D721Med (cell line): ENCODE measurements at regions not wholly inside any gene's neighbourhood (a gene's known extent, or its start where the extent isn't known, plus 50 kb on each side); places are given as distances from the start of the nearest gene placed in this dataset.

Experiments used
- DNase-seq: peaks from one replicate; pipeline ENCODE4 v3.0.0; 2011; ENCODE audit warnings: low spot score; ENCODE audit not compliant: insufficient read length
- FAIRE-seq: peaks from 2 replicates; lab custom pipeline; 2011; peaks lifted over from hg19 to GRCh38; lab: Jason Lieb, UNC
- TF ChIP-seq, protein P1 (sequence below): IDR thresholded peaks from 2 replicates; pipeline ENCODE4 v1.5.1; 2012; ENCODE audit warnings: mild to moderate bottlenecking, control low read depth; ENCODE audit not compliant: insufficient read depth; ENCODE audit errors: missing control alignments

DNA sequence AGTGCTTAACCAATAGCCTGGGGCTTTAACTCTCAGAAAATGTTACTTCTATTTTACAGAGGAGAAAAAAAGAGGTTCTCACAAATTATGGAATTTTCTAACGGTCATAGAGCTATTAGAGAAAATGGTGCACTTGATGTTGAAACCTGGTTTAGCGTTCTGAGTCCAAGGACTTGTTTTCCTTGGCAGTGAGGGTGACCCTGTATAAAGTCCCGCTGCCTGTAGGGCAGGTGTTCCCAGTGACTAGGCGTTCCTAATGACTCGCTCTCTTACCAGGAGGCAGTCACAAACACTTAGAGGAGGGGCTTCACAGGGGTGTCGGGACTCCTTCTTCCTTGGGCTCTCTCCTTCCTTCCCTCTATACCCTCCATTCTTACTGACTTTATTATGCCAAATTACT, 175.8 kb downstream of the ACTR3 start:
- TF ChIP-seq, protein P1, sequence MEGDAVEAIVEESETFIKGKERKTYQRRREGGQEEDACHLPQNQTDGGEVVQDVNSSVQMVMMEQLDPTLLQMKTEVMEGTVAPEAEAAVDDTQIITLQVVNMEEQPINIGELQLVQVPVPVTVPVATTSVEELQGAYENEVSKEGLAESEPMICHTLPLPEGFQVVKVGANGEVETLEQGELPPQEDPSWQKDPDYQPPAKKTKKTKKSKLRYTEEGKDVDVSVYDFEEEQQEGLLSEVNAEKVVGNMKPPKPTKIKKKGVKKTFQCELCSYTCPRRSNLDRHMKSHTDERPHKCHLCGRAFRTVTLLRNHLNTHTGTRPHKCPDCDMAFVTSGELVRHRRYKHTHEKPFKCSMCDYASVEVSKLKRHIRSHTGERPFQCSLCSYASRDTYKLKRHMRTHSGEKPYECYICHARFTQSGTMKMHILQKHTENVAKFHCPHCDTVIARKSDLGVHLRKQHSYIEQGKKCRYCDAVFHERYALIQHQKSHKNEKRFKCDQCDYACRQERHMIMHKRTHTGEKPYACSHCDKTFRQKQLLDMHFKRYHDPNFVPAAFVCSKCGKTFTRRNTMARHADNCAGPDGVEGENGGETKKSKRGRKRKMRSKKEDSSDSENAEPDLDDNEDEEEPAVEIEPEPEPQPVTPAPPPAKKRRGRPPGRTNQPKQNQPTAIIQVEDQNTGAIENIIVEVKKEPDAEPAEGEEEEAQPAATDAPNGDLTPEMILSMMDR: no peak
- DNase-seq (no peak), FAIRE-seq (no peak)

DNA sequence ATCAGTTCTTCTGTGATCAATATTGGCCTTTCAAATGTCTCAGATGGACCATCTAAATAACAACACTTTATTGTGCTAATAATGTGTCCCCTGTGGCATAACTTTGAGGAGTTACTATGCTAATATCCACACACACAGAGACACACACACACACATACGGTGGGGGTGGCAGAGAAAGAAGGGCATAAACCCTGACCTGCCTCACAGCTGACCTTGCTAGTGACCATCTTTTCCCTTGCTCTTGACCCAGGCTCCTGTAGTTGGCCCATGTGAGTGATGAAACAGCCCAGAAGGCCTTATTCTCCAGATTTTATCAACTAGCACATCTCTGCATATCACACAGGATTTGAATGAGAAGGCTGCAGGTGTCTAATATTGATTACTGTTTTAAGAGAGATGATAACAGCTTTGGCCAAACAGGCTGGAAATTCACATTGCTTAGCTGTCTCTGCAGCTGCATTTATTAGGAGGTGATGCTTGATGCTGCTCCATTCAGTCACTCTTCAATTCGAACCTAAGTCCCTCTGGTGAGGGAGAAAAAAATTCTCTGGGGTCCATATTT, 176.4 kb downstream of the ACTR3 start:
- DNase-seq: no peak
- TF ChIP-seq, protein P1: no peak
- no peak for FAIRE-seq

DNA sequence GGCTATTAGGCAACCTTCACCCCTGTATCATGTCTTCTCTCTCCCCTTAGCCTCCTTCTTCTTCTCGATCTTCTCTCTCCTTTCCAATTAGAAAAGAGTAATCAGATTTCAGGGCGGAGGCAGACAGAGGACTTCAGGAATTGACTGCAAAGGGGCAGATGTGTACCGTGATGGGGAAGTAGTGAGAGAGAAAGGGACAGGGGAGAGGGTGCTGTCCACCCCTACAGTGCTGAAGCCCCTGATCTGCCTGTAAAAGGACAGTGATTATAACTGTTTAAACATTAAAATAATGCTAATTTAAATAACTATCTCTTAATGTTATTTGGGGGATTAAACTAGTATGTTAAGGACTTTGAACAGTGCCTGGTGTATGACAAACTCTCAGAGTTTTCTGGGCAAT, 178.5 kb downstream of the ACTR3 start:
- TF ChIP-seq, protein P1: no peak
- FAIRE-seq (no peak), DNase-seq (no peak)

DNA sequence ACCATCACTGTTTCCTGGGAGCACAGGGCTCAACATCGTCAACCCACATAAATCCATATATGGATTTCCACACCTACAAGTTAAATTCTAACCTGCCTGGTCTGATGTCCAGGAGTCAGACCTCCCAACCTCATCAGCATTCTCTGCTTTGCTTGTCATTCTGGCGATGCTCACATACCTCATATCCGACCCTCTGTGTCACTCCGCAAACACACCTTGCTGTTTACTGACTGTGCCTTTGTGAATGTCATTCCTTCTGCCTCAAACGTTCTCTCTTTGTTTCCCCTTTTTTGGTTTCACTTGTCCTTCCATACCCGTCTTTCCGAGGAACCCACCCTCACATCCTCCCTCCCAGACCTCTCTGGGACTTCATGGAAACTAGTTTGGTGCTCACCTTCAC, 187.1 kb downstream of the ACTR3 start:
- no peak for FAIRE-seq
- DNase-seq: no peak
- TF ChIP-seq, protein P1: no peak

DNA sequence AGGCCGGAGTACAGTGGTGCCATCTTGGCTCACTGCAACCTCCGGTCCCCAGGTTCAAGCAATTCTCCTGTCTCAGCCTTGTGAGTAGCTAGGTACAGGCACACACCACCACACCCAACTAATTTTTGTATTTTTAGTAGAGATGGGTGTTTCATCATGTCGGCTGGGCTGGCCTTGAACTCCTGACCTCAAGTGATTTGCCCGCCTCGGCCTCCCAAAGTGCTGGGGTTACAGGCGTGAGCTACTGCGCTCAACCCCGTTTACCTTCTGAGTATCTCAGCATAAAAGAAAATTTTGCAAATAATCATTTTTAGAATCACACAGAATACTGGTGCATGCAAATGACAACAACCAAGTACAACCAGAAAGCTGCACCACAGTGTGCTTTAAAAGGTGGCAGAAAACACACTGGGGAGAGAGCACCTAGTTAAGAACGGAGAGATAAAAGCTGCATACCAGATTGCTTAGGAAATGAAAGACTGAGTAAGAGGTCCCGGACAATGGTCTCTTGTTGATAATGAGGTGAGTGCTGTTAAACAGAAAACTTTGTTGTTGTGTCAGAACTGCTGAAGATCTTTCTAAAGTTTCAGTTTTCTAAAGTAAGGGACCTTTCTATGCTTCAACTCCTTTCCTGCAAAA, 189.6 kb downstream of the ACTR3 start:
- FAIRE-seq (no peak), DNase-seq (no peak)
- TF ChIP-seq, protein P1: no peak

DNA sequence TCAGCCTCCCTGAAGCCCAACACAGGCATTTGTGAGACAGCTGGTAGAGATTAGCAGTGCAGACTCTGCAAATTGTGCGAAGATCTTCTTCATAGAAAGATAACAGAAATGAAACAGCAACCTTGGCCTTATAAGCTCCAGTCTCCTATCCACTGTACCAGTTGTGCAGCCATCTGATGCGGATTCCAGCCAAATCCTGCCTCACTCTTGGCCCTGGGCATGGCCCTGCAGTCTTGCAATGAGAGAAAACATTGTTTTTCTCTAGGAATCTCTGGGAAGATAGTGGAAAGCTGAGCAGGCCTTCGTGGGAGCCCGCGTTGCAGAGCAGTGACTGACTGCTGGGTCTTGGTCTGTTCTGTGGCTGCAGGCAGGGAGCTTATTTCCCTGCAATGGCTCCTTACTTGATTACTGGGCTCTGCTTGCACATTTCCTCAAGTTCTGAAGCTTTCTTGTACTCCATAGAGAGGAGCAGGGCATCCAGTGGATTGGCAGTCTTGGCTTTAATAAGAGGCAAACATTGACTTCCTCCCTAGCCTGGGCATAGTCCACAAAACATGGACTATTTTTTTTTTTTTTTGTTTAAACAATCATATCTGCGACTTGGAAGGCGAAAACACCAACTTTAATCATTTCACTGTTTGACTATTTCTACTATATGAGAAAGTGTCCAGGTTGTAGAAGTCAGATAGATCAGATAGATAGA, 193.0 kb downstream of the ACTR3 start:
- FAIRE-seq (no peak), DNase-seq (no peak)
- TF ChIP-seq, protein P1: no peak
